Activated naive CD4-positive, alpha-beta T cell treated with anti-CD3 and anti-CD28 coated beads, Interleukin-2, amount 10 ng/mL, durations not matched to agents 7 days and 5 days (primary cell): ENCODE measurements at regions not wholly inside any gene's neighbourhood (a gene's known extent, or its start where the extent isn't known, plus 50 kb on each side); places are given as distances from the start of the nearest gene placed in this dataset.
A peak's percentile ranks its signal among the peaks of the same experiment; 100 is the strongest.

Source experiments
- CTCF ChIA-PET: fragments of 350-600 bp; sonication (Branson Sonifier 250); formaldehyde crosslinking; loops from one replicate; lab custom pipeline; 2021; ENCODE audit warnings: antibody characterized with exemption; lab: Charles Lee
- DNase-seq: peaks from one replicate; pipeline ENCODE4 v3.0.0-alpha.2; 2020
- H3K27ac Mint-ChIP-seq: one replicate; pipeline ENCODE4 v1.8.0; 2021; ENCODE audit warnings: mild to moderate bottlenecking, moderate library complexity, mixed read lengths
- H3K27me3 Mint-ChIP-seq: one replicate; pipeline ENCODE4 v1.8.0; 2021; ENCODE audit warnings: mild to moderate bottlenecking, mixed read lengths
- H3K36me3 Mint-ChIP-seq: one replicate; pipeline ENCODE4 v1.8.0; 2021; ENCODE audit warnings: mixed read lengths
- H3K4me1 Mint-ChIP-seq: one replicate; pipeline ENCODE4 v1.8.0; 2021; ENCODE audit warnings: mixed read lengths
- H3K4me3 Mint-ChIP-seq: one replicate; pipeline ENCODE4 v1.8.0; 2021; ENCODE audit warnings: mild to moderate bottlenecking, moderate library complexity, mixed read lengths
- H3K9me3 Mint-ChIP-seq: one replicate; pipeline ENCODE4 v1.8.0; 2021; ENCODE audit warnings: mixed read lengths

- H3K9me3 Mint-ChIP-seq, result peaks cover 6% of the 10 kb centered on the region
- CTCF ChIA-PET, result no interaction called here
- no peak overlapping the region for H3K27ac Mint-ChIP-seq
- DNase-seq, result no peak
- H3K4me1 Mint-ChIP-seq, result no peaks in the 10 kb centered on the region
- H3K4me3 Mint-ChIP-seq, result no peak overlapping the region
- no peaks in the 10 kb centered on the region for H3K27me3 Mint-ChIP-seq
- no peaks in the 10 kb centered on the region for H3K36me3 Mint-ChIP-seq
These were observed 1835.2 kb upstream of the NUDT12 start for GRCh38 chr5:105397749-105398148.

GRCh38 chr5:105392710-105393149 is 1830.1 kb upstream of the NUDT12 start:
- Mint-ChIP-seq H3K36me3 (no peaks in the 10 kb centered on the region), H3K27me3 (no peaks in the 10 kb centered on the region), H3K9me3 (peaks cover 12% of the 10 kb centered on the region), H3K4me1 (no peaks in the 10 kb centered on the region), H3K4me3 (no peak overlapping the region), H3K27ac (no peak overlapping the region)
- CTCF ChIA-PET, result no interaction called here
- no peak for DNase-seq

- no peaks in the 10 kb centered on the region for H3K27me3 Mint-ChIP-seq
- no peaks in the 10 kb centered on the region for H3K36me3 Mint-ChIP-seq
- DNase-seq, result peak; percentile 17
- H3K4me3 Mint-ChIP-seq, result no peak overlapping the region
- H3K4me1 Mint-ChIP-seq, result no peaks in the 10 kb centered on the region
- no peak overlapping the region for H3K27ac Mint-ChIP-seq
- CTCF ChIA-PET, result no interaction called here
- peaks cover 12% of the 10 kb centered on the region for H3K9me3 Mint-ChIP-seq
These were observed 1829.6 kb upstream of the NUDT12 start for GRCh38 chr5:105392122-105392709.

- Mint-ChIP-seq H3K27me3 (no peaks in the 10 kb centered on the region), H3K27ac (no peak overlapping the region), H3K4me1 (no peaks in the 10 kb centered on the region), H3K36me3 (no peaks in the 10 kb centered on the region), H3K9me3 (peaks cover 12% of the 10 kb centered on the region), H3K4me3 (no peak overlapping the region)
- CTCF ChIA-PET, result no interaction called here
- DNase-seq, result no peak
These were observed 1817.5 kb upstream of the NUDT12 start for GRCh38 chr5:105380126-105380525.

GRCh38 chr5:105371169-105371568 is 1808.6 kb upstream of the NUDT12 start:
- CTCF ChIA-PET, result no interaction called here
- no peak for DNase-seq
- no peak overlapping the region for H3K27ac Mint-ChIP-seq
- peaks cover 7% of the 10 kb centered on the region for H3K9me3 Mint-ChIP-seq
- no peak overlapping the region for H3K4me3 Mint-ChIP-seq
- no peaks in the 10 kb centered on the region for H3K27me3 Mint-ChIP-seq
- no peaks in the 10 kb centered on the region for H3K36me3 Mint-ChIP-seq
- H3K4me1 Mint-ChIP-seq, result no peaks in the 10 kb centered on the region

GRCh38 chr5:105350486-105351140 is 1788.0 kb upstream of the NUDT12 start:
- Mint-ChIP-seq H3K27ac (no peak overlapping the region), H3K36me3 (no peaks in the 10 kb centered on the region), H3K27me3 (no peaks in the 10 kb centered on the region), H3K9me3 (peaks cover 17% of the 10 kb centered on the region), H3K4me3 (no peak overlapping the region), H3K4me1 (no peaks in the 10 kb centered on the region)
- CTCF ChIA-PET, result no interaction called here
- DNase-seq, result no peak

- DNase-seq, result no peak
- Mint-ChIP-seq H3K36me3 (no peaks in the 10 kb centered on the region), H3K4me3 (no peak overlapping the region), H3K9me3 (peaks cover 10% of the 10 kb centered on the region), H3K27ac (no peak overlapping the region), H3K4me1 (no peaks in the 10 kb centered on the region), H3K27me3 (no peaks in the 10 kb centered on the region)
- CTCF ChIA-PET, result no interaction called here
These were observed 1769.0 kb upstream of the NUDT12 start for GRCh38 chr5:105331558-105331957.

- no peaks in the 10 kb centered on the region for H3K4me1 Mint-ChIP-seq
- CTCF ChIA-PET, result no interaction called here
- no peak for DNase-seq
- H3K27me3 Mint-ChIP-seq, result no peaks in the 10 kb centered on the region
- no peaks in the 10 kb centered on the region for H3K36me3 Mint-ChIP-seq
- H3K4me3 Mint-ChIP-seq, result no peak overlapping the region
- peaks cover 5% of the 10 kb centered on the region for H3K9me3 Mint-ChIP-seq
- no peak overlapping the region for H3K27ac Mint-ChIP-seq
These were observed 1767.6 kb upstream of the NUDT12 start for GRCh38 chr5:105330185-105330584.

- H3K4me3 Mint-ChIP-seq, result no peak overlapping the region
- CTCF ChIA-PET, result no interaction called here
These were observed 1742.3 kb upstream of the NUDT12 start for GRCh38 chr5:105304859-105305258.

GRCh38 chr5:105288946-105289345 is 1726.4 kb upstream of the NUDT12 start:
- Mint-ChIP-seq H3K9me3 (peaks cover 7% of the 10 kb centered on the region), H3K4me1 (no peaks in the 10 kb centered on the region), H3K36me3 (no peaks in the 10 kb centered on the region), H3K4me3 (no peak overlapping the region), H3K27me3 (no peaks in the 10 kb centered on the region), H3K27ac (no peak overlapping the region)
- CTCF ChIA-PET, result interaction anchor here (0.6 kb wide), 1 partner anchor 33 kb away, joined by 3 read pairs; no protein-coding TSS in a partner anchor
- no peak for DNase-seq

More at GRCh38 chr5:105304859-105305258, 1742.3 kb upstream of the NUDT12 start:
- Mint-ChIP-seq H3K4me1 (no peaks in the 10 kb centered on the region), H3K27ac (no peak overlapping the region), H3K36me3 (no peaks in the 10 kb centered on the region), H3K9me3 (peaks cover 2% of the 10 kb centered on the region), H3K27me3 (no peaks in the 10 kb centered on the region)
- no peak for DNase-seq

GRCh38 chr5:105283134-105283533 is 1720.5 kb upstream of the NUDT12 start:
- H3K4me3 Mint-ChIP-seq, result no peak overlapping the region
- no peak for DNase-seq
- no peak overlapping the region for H3K27ac Mint-ChIP-seq
- CTCF ChIA-PET, result no interaction called here
- peaks cover 8% of the 10 kb centered on the region for H3K9me3 Mint-ChIP-seq
- H3K4me1 Mint-ChIP-seq, result no peaks in the 10 kb centered on the region
- no peaks in the 10 kb centered on the region for H3K27me3 Mint-ChIP-seq
- H3K36me3 Mint-ChIP-seq, result no peaks in the 10 kb centered on the region

GRCh38 chr5:105274079-105274478 is 1711.5 kb upstream of the NUDT12 start:
- DNase-seq, result no peak
- Mint-ChIP-seq H3K27me3 (no peaks in the 10 kb centered on the region), H3K36me3 (no peaks in the 10 kb centered on the region), H3K9me3 (peaks cover 15% of the 10 kb centered on the region), H3K27ac (no peak overlapping the region), H3K4me1 (no peaks in the 10 kb centered on the region), H3K4me3 (no peak overlapping the region)
- CTCF ChIA-PET, result no interaction called here

GRCh38 chr5:105263515-105263914 is 1700.9 kb upstream of the NUDT12 start:
- H3K4me1 Mint-ChIP-seq, result no peaks in the 10 kb centered on the region
- DNase-seq, result no peak
- H3K4me3 Mint-ChIP-seq, result no peak overlapping the region
- H3K9me3 Mint-ChIP-seq, result peaks cover 23% of the 10 kb centered on the region
- no peaks in the 10 kb centered on the region for H3K36me3 Mint-ChIP-seq
- no peaks in the 10 kb centered on the region for H3K27me3 Mint-ChIP-seq
- H3K27ac Mint-ChIP-seq, result no peak overlapping the region
- CTCF ChIA-PET, result no interaction called here

- H3K4me3 Mint-ChIP-seq, result no peak overlapping the region
- H3K9me3 Mint-ChIP-seq, result peaks cover 20% of the 10 kb centered on the region
- no peak for DNase-seq
- CTCF ChIA-PET, result no interaction called here
- H3K36me3 Mint-ChIP-seq, result no peaks in the 10 kb centered on the region
- no peak overlapping the region for H3K27ac Mint-ChIP-seq
- no peaks in the 10 kb centered on the region for H3K27me3 Mint-ChIP-seq
- no peaks in the 10 kb centered on the region for H3K4me1 Mint-ChIP-seq
These were observed 1697.1 kb upstream of the NUDT12 start for GRCh38 chr5:105259581-105260217.

- CTCF ChIA-PET, result no interaction called here
- no peak for DNase-seq
- H3K27ac Mint-ChIP-seq, result no peak overlapping the region
- H3K4me3 Mint-ChIP-seq, result no peak overlapping the region
- no peaks in the 10 kb centered on the region for H3K36me3 Mint-ChIP-seq
- H3K27me3 Mint-ChIP-seq, result no peaks in the 10 kb centered on the region
- H3K9me3 Mint-ChIP-seq, result peaks cover 2% of the 10 kb centered on the region
- H3K4me1 Mint-ChIP-seq, result no peaks in the 10 kb centered on the region
These were observed 1676.0 kb upstream of the NUDT12 start for GRCh38 chr5:105238561-105238960.
